GM23338 (cell line): ENCODE measurements at regions not wholly inside any gene's neighbourhood (a gene's known extent, or its start where the extent isn't known, plus 50 kb on each side); places are given as distances from the start of the nearest gene placed in this dataset.

Experiments
- JUNB ChIP-seq: IDR thresholded peaks from one replicate; pipeline ENCODE4 v1.6.1; 2016; ENCODE audit warnings: antibody characterized with exemption; ENCODE audit not compliant: unreplicated experiment
- TF ChIP-seq, protein P1 (sequence below), 2 experiments: fragments of 200-600 bp in 1 of 2; sonication (generic) in 1 of 2; conservative IDR thresholded peaks; 2 replicates each; pipeline versions ENCODE4 v1.5.1 to v1.6.1; 2016 to 2017; ENCODE audit warnings: antibody characterized with exemption in 2 of 2, low read depth in 2 of 2, mild to moderate bottlenecking in 2 of 2, moderate library complexity in 1 of 2

DNA sequence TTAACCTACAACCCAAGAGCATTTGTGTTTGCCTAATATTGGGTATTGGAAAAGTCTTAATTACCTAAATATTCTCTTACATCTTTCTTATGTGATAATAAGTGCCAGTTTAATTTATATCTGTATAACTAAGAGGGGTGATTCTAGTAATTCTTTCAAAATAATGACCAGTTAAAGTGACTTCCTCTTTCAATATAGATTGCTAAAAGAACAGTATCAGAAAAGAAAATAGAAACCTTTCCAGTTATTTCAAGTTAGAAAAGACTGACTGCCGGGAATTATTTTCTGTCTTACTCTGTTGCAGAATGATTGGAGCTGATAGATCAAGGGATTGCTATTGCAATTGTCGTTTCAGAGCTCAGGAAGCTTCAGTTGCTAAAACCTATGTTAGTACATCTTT is 525.0 kb upstream of the SEMA3D start:
- TF ChIP-seq, protein P1, sequence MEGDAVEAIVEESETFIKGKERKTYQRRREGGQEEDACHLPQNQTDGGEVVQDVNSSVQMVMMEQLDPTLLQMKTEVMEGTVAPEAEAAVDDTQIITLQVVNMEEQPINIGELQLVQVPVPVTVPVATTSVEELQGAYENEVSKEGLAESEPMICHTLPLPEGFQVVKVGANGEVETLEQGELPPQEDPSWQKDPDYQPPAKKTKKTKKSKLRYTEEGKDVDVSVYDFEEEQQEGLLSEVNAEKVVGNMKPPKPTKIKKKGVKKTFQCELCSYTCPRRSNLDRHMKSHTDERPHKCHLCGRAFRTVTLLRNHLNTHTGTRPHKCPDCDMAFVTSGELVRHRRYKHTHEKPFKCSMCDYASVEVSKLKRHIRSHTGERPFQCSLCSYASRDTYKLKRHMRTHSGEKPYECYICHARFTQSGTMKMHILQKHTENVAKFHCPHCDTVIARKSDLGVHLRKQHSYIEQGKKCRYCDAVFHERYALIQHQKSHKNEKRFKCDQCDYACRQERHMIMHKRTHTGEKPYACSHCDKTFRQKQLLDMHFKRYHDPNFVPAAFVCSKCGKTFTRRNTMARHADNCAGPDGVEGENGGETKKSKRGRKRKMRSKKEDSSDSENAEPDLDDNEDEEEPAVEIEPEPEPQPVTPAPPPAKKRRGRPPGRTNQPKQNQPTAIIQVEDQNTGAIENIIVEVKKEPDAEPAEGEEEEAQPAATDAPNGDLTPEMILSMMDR (conservative IDR thresholded peaks at IDR 0.05; ENCODE audit: low read depth in 2 of 2), result no peak
- TF ChIP-seq JUNB, result no peak
